ENCODE measurements at regions not wholly inside any gene's neighbourhood (a gene's known extent, or its start where the extent isn't known, plus 50 kb on each side); places are given as distances from the start of the nearest gene placed in this dataset.

GRCh38 chr1:101408212-101409042 lies 171.6 kb downstream of the S1PR1 start:
- TF ChIP-seq CTCF (IDR thresholded peaks at IDR 0.05) (no peak), POLR2A (IDR thresholded peaks at IDR 0.05) (no peak), POLR2AphosphoS5 (IDR thresholded peaks at IDR 0.05) (no peak), EP300 (IDR thresholded peaks at IDR 0.05) (no peak)

Measured in suprapubic skin (tissue), 4 donors.